ENCODE measurements at regions not wholly inside any gene's neighbourhood (a gene's known extent, or its start where the extent isn't known, plus 50 kb on each side); places are given as distances from the start of the nearest gene placed in this dataset.

DNA sequence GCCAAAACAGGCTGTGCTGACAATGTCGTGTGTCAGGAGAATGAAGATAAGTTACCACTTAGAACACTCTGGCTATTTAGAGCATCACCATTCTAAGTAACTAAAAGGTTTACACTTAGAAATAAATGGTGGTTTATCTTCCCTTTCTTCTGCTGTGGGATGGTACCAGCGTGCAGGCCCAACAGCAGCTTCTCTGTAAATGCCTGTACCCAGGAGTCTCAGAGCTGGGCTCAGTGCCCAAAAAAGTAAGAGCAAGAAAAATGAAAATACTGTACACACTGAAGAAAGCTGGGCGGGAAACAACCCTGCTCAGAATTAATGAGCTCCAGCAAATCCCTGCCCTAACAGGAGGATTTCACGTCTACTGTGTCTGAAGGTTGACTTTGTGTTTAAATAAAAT lies 206.5 kb downstream of the MFSD1 start:
- ChIA-PET CTCF (no interaction called here), POLR2A (no interaction called here)
- H3K36me3 ChIP-seq (ENCODE audit: control insufficient read depth, insufficient read depth, low read length) = no peaks in the 10 kb centered on the region
- no peaks in the 10 kb centered on the region for H3K9me3 Mint-ChIP-seq (ENCODE audit: unreplicated experiment)
- H3K36me3 Mint-ChIP-seq (ENCODE audit: insufficient read depth, unreplicated experiment) = no peaks in the 10 kb centered on the region
- H3K27me3 ChIP-seq (replicated peaks; ENCODE audit: control insufficient read depth, insufficient read depth, low read length) = no peaks in the 10 kb centered on the region
- no peak for DNase-seq
- TF ChIP-seq, protein P1, sequence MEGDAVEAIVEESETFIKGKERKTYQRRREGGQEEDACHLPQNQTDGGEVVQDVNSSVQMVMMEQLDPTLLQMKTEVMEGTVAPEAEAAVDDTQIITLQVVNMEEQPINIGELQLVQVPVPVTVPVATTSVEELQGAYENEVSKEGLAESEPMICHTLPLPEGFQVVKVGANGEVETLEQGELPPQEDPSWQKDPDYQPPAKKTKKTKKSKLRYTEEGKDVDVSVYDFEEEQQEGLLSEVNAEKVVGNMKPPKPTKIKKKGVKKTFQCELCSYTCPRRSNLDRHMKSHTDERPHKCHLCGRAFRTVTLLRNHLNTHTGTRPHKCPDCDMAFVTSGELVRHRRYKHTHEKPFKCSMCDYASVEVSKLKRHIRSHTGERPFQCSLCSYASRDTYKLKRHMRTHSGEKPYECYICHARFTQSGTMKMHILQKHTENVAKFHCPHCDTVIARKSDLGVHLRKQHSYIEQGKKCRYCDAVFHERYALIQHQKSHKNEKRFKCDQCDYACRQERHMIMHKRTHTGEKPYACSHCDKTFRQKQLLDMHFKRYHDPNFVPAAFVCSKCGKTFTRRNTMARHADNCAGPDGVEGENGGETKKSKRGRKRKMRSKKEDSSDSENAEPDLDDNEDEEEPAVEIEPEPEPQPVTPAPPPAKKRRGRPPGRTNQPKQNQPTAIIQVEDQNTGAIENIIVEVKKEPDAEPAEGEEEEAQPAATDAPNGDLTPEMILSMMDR (IDR thresholded peaks at IDR 0.05; ENCODE audit: insufficient read depth in 1 of 2, low read depth in 1 of 2, low read length in 1 of 2, severe bottlenecking in 1 of 2, unreplicated experiment in 1 of 2) = no peak
- no peak overlapping the region for H3K4me3 ChIP-seq (ENCODE audit: low read depth, low read length)
- H3K27ac Mint-ChIP-seq (ENCODE audit: unreplicated experiment) = no peak overlapping the region
- H3K9me3 ChIP-seq = no peaks in the 10 kb centered on the region
- H3K4me1 ChIP-seq = no peaks in the 10 kb centered on the region
- no TSS peak for BruUV-seq (replicated peaks)
- H3K4me3 Mint-ChIP-seq (ENCODE audit: unreplicated experiment) = no peak overlapping the region
- H3K27me3 Mint-ChIP-seq (ENCODE audit: insufficient read depth, unreplicated experiment) = peaks cover 16% of the 10 kb centered on the region
- H3K4me1 Mint-ChIP-seq (ENCODE audit: low read depth, unreplicated experiment) = no peaks in the 10 kb centered on the region
- intact Hi-C loops (cut with micrococcal nuclease; ENCODE audit: unreplicated experiment) = no loop called here

DNA sequence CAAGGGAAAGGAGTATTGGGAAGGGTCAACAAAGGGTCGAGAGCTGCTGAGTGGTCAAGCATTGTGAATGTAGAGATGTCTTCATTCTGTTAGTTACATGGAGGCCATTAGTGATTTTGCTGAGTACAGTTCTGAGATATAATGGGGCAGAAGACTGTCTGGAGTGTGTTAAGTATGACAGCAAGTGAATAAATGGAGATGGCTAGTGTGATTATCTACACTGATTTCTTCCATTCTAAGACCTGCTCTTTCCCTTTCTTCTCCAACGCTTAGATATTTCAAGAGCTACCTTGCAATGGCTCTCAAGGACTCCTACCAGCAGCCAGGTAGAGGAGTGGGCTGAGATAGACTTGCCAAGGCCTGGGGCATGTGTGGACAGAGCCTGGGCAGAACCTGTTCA lies 216.5 kb downstream of the MFSD1 start:
- H3K27ac Mint-ChIP-seq (ENCODE audit: unreplicated experiment) = no peak overlapping the region
- no peaks in the 10 kb centered on the region for H3K9me3 Mint-ChIP-seq (ENCODE audit: unreplicated experiment)
- Histone ChIP-seq H3K4me1 (no peaks in the 10 kb centered on the region), H3K4me3 (ENCODE audit: low read depth, low read length) (no peak overlapping the region), H3K36me3 (ENCODE audit: control insufficient read depth, insufficient read depth, low read length) (no peaks in the 10 kb centered on the region), H3K9me3 (no peaks in the 10 kb centered on the region), H3K27me3 (replicated peaks; ENCODE audit: control insufficient read depth, insufficient read depth, low read length) (no peaks in the 10 kb centered on the region)
- POLR2A ChIA-PET = no interaction called here
- CTCF ChIA-PET = no interaction called here
- no peaks in the 10 kb centered on the region for H3K36me3 Mint-ChIP-seq (ENCODE audit: insufficient read depth, unreplicated experiment)
- no peak overlapping the region for H3K4me3 Mint-ChIP-seq (ENCODE audit: unreplicated experiment)
- TF ChIP-seq, protein P1 (IDR thresholded peaks at IDR 0.05; ENCODE audit: insufficient read depth in 1 of 2, low read depth in 1 of 2, low read length in 1 of 2, severe bottlenecking in 1 of 2, unreplicated experiment in 1 of 2) = no peak
- intact Hi-C loops (cut with micrococcal nuclease; ENCODE audit: unreplicated experiment) = no loop called here
- no TSS peak for BruUV-seq (replicated peaks)
- peaks cover 6% of the 10 kb centered on the region for H3K27me3 Mint-ChIP-seq (ENCODE audit: insufficient read depth, unreplicated experiment)
- H3K4me1 Mint-ChIP-seq (ENCODE audit: low read depth, unreplicated experiment) = no peaks in the 10 kb centered on the region
- DNase-seq = no peak

DNA sequence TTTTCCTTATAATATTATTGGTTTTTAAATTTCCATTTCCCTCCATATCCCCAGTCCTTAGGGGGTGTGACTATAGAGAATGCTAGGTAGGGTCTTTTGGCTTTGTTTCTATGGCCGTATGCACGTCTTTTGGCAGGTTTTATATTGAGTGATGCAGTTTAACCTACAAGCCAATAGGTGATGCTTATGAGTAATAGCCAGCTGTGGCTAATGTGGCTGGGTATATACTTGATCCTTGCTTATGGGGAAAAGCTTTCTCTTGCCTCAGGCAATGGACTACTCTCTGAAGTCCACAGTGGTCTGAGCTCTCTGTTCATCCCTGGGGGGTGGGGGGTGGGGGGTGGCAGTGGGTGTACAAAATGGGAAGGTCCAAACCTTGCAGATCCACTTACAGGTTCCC lies 223.9 kb downstream of the MFSD1 start:
- no peaks in the 10 kb centered on the region for H3K27me3 Mint-ChIP-seq (ENCODE audit: insufficient read depth, unreplicated experiment)
- Histone ChIP-seq H3K9me3 (no peaks in the 10 kb centered on the region), H3K4me1 (no peaks in the 10 kb centered on the region), H3K36me3 (ENCODE audit: control insufficient read depth, insufficient read depth, low read length) (no peaks in the 10 kb centered on the region), H3K27me3 (replicated peaks; ENCODE audit: control insufficient read depth, insufficient read depth, low read length) (no peaks in the 10 kb centered on the region), H3K4me3 (ENCODE audit: low read depth, low read length) (no peak overlapping the region)
- no peak overlapping the region for H3K27ac Mint-ChIP-seq (ENCODE audit: unreplicated experiment)
- intact Hi-C loops (cut with micrococcal nuclease; ENCODE audit: unreplicated experiment) = no loop called here
- BruUV-seq (replicated peaks) = no TSS peak
- peaks cover 7% of the 10 kb centered on the region for H3K4me1 Mint-ChIP-seq (ENCODE audit: low read depth, unreplicated experiment)
- no peak for DNase-seq
- ChIA-PET POLR2A (no interaction called here), CTCF (no interaction called here)
- no peak overlapping the region for H3K4me3 Mint-ChIP-seq (ENCODE audit: unreplicated experiment)
- H3K9me3 Mint-ChIP-seq (ENCODE audit: unreplicated experiment) = no peaks in the 10 kb centered on the region
- H3K36me3 Mint-ChIP-seq (ENCODE audit: insufficient read depth, unreplicated experiment) = no peaks in the 10 kb centered on the region
- TF ChIP-seq, protein P1 (IDR thresholded peaks at IDR 0.05; ENCODE audit: insufficient read depth in 1 of 2, low read depth in 1 of 2, low read length in 1 of 2, severe bottlenecking in 1 of 2, unreplicated experiment in 1 of 2) = no peak
